ENCODE measurements at regions not wholly inside any gene's neighbourhood (a gene's known extent, or its start where the extent isn't known, plus 50 kb on each side); places are given as distances from the start of the nearest gene placed in this dataset.

DNA sequence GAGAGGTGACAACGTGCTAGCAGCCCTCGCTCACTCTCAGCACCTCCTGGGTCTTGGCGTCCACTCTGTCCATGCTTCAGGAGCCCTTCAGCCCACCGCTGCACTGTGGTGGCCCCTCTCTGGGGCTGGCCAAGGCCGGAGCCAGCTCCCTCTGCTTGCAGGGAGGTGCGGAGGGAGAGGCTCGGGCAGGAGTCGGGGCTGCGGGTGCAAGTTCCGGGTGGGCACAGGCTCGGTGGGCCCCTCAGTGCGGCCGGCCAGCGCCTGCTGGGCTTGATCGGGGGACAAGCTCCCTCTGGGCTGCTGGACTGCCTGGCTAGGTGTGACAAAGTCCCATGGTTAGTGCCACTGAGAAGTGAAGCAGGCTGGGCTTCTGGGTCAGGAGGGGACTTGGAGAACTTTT, 245.8 kb downstream of the JRKL start:
- no peak overlapping the region for H3K9ac ChIP-seq (replicated peaks; ENCODE audit: extremely low read depth, insufficient read depth, low read length)
- no peak for TF ChIP-seq JUN (IDR thresholded peaks at IDR 0.05; ENCODE audit: borderline replicate concordance, insufficient read depth, insufficient read length, low read depth)
- TF ChIP-seq, protein P1, sequence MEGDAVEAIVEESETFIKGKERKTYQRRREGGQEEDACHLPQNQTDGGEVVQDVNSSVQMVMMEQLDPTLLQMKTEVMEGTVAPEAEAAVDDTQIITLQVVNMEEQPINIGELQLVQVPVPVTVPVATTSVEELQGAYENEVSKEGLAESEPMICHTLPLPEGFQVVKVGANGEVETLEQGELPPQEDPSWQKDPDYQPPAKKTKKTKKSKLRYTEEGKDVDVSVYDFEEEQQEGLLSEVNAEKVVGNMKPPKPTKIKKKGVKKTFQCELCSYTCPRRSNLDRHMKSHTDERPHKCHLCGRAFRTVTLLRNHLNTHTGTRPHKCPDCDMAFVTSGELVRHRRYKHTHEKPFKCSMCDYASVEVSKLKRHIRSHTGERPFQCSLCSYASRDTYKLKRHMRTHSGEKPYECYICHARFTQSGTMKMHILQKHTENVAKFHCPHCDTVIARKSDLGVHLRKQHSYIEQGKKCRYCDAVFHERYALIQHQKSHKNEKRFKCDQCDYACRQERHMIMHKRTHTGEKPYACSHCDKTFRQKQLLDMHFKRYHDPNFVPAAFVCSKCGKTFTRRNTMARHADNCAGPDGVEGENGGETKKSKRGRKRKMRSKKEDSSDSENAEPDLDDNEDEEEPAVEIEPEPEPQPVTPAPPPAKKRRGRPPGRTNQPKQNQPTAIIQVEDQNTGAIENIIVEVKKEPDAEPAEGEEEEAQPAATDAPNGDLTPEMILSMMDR (IDR thresholded peaks at IDR 0.05; ENCODE audit: extremely low read depth in 1 of 2, insufficient read depth in 1 of 2, low read depth in 1 of 2, low read length in 2 of 2), result no peak
- no peak for TF ChIP-seq POLR2A (IDR thresholded peaks at IDR 0.05; ENCODE audit: low read depth, low read length)
- no peak for TF ChIP-seq GATA2 (IDR thresholded peaks at IDR 0.05; ENCODE audit: insufficient read depth, insufficient read length, low read depth, low read length)
- TF ChIP-seq MYC (IDR thresholded peaks at IDR 0.05; ENCODE audit: low read depth, low read length), result no peak
- no peak for TF ChIP-seq EZH2 (IDR thresholded peaks at IDR 0.05; ENCODE audit: borderline replicate concordance, low read depth, low read length, severe bottlenecking)
- TF ChIP-seq, protein P2, sequence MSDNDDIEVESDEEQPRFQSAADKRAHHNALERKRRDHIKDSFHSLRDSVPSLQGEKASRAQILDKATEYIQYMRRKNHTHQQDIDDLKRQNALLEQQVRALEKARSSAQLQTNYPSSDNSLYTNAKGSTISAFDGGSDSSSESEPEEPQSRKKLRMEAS (IDR thresholded peaks at IDR 0.05; ENCODE audit: insufficient read depth, insufficient read length), result no peak
- TF ChIP-seq POLR2AphosphoS5 (IDR thresholded peaks at IDR 0.05; ENCODE audit: insufficient read depth, low read depth, low read length), result no peak
- no peak for TF ChIP-seq FOS (IDR thresholded peaks at IDR 0.05; ENCODE audit: borderline replicate concordance, insufficient read depth, low read length)
- CTCF ChIA-PET, result no interaction called here
- H3K79me2 ChIP-seq (ENCODE audit: control insufficient read depth, insufficient read depth, low read length), result no peaks in the 10 kb centered on the region
- H2AFZ ChIP-seq (ENCODE audit: low read depth, low read length), result no peak overlapping the region
- no peaks in the 10 kb centered on the region for H3K9me1 ChIP-seq (replicated peaks; ENCODE audit: control insufficient read depth, extremely low read depth, insufficient read depth, low read length)
- dilution Hi-C loops (cut with MboI; ENCODE audit: extremely low pct_ligation_motif_present, low sequenced_read_pairs) (no loop called here), intact Hi-C loops (cut with micrococcal nuclease) (no loop called here)
- H3K36me3 ChIP-seq (ENCODE audit: control insufficient read depth in 2 of 2, extremely low read depth in 1 of 2, insufficient read depth in 2 of 2, low read length in 2 of 2), result no peaks in the 10 kb centered on the region
- no peak for FAIRE-seq
- no peaks in the 10 kb centered on the region for H4K20me1 ChIP-seq (replicated peaks; ENCODE audit: control insufficient read depth, extremely low read depth, insufficient read depth, low read length)
- BruUV-seq (replicated peaks), result no TSS peak
- POLR2A ChIA-PET, result no interaction called here
- no peaks in the 10 kb centered on the region for H3K27me3 ChIP-seq (ENCODE audit: control insufficient read depth in 2 of 2, insufficient read depth in 2 of 2, low read length in 2 of 2)
- DNase-seq (ENCODE audit: low read depth, low spot score), result no peak
- H3K27ac ChIP-seq (ENCODE audit: insufficient read depth, low read depth, low read length), result no peak overlapping the region
- H3K4me2 ChIP-seq (ENCODE audit: insufficient read depth, low read length), result no peak overlapping the region
- H3K4me3 ChIP-seq (replicated peaks in 1 of 3; ENCODE audit: insufficient read depth in 1 of 3, low read depth in 1 of 3, low read length in 3 of 3), result no peak overlapping the region
- no peaks in the 10 kb centered on the region for H3K4me1 ChIP-seq (ENCODE audit: control insufficient read depth, extremely low read depth, insufficient read depth, low read length)
- no peaks in the 10 kb centered on the region for H3K9me3 ChIP-seq (replicated peaks; ENCODE audit: control insufficient read depth, insufficient read depth, low read length)

All from endothelial cell of umbilical vein (primary cell).